GM18511 (cell line): ENCODE measurements at regions not wholly inside any gene's neighbourhood (a gene's known extent, or its start where the extent isn't known, plus 50 kb on each side); places are given as distances from the start of the nearest gene placed in this dataset.

Experiments used
- ATAC-seq: cut with Tn5 transposase; IDR thresholded peaks from one replicate; pipeline ENCODE4 v1.9.1; 2021; ENCODE audit warnings: mild to moderate bottlenecking, moderate library complexity; ENCODE audit not compliant: unreplicated experiment

- ATAC-seq, result no peak
These were observed 824.0 kb downstream of the SLC4A3 start for GRCh38 chr2:220451438-220451837.

- no peak for ATAC-seq
These were observed 825.1 kb downstream of the SLC4A3 start for GRCh38 chr2:220452561-220452960.

GRCh38 chr2:220455351-220455990 lies 828.0 kb downstream of the SLC4A3 start:
- no peak for ATAC-seq

- ATAC-seq, result no peak
These were observed 830.6 kb downstream of the SLC4A3 start for GRCh38 chr2:220458051-220458450.

- ATAC-seq, result no peak
These were observed 833.0 kb downstream of the SLC4A3 start for GRCh38 chr2:220460257-220460985.

- no peak for ATAC-seq
These were observed 836.4 kb downstream of the SLC4A3 start for GRCh38 chr2:220463876-220464275.

- no peak for ATAC-seq
These were observed 838.3 kb downstream of the SLC4A3 start for GRCh38 chr2:220465700-220466099.

- ATAC-seq, result no peak
These were observed 838.8 kb downstream of the SLC4A3 start for GRCh38 chr2:220466251-220466691.

GRCh38 chr2:220469201-220469600 lies 841.8 kb downstream of the SLC4A3 start:
- no peak for ATAC-seq

- no peak for ATAC-seq
These were observed 846.2 kb downstream of the SLC4A3 start for GRCh38 chr2:220473611-220474010.

- ATAC-seq, result no peak
These were observed 849.4 kb downstream of the SLC4A3 start for GRCh38 chr2:220476877-220477276.

- no peak for ATAC-seq
These were observed 851.1 kb downstream of the SLC4A3 start for GRCh38 chr2:220478305-220479058.

GRCh38 chr2:220482716-220483115 lies 855.3 kb downstream of the SLC4A3 start:
- no peak for ATAC-seq

- no peak for ATAC-seq
These were observed 861.7 kb downstream of the SLC4A3 start for GRCh38 chr2:220489121-220489520.

- no peak for ATAC-seq
These were observed 864.2 kb downstream of the SLC4A3 start for GRCh38 chr2:220491670-220492069.

GRCh38 chr2:220493871-220494525 lies 866.6 kb downstream of the SLC4A3 start:
- no peak for ATAC-seq

GRCh38 chr2:220496513-220496912 lies 869.1 kb downstream of the SLC4A3 start:
- ATAC-seq, result no peak

GRCh38 chr2:220499225-220499624 lies 871.8 kb downstream of the SLC4A3 start:
- no peak for ATAC-seq

- ATAC-seq, result no peak
These were observed 875.1 kb downstream of the SLC4A3 start for GRCh38 chr2:220502539-220502938.

- no peak for ATAC-seq
These were observed 876.0 kb downstream of the SLC4A3 start for GRCh38 chr2:220503431-220503830.

- no peak for ATAC-seq
These were observed 877.6 kb downstream of the SLC4A3 start for GRCh38 chr2:220504938-220505503.
